ENCODE measurements at regions not wholly inside any gene's neighbourhood (a gene's known extent, or its start where the extent isn't known, plus 50 kb on each side); places are given as distances from the start of the nearest gene placed in this dataset.
"Not testable (repeated sequence)": the region's sequence is repeated elsewhere in the genome, so short reads cannot be mapped to it uniquely, and the experiment has no call there.

- DNase-seq = no peak
Observed at GRCh38 chrX:10676235-10676957, 56.0 kb upstream of the MID1 start.

- no peak for DNase-seq
Observed at GRCh38 chrX:10677490-10677889, 57.1 kb upstream of the MID1 start.

GRCh38 chrX:10679387-10679786 lies 59.0 kb upstream of the MID1 start:
- DNase-seq = no peak

- no peak for DNase-seq
Observed at GRCh38 chrX:10681167-10681566, 60.8 kb upstream of the MID1 start.

- not testable (repeated sequence) for DNase-seq
Observed at GRCh38 chrX:10683631-10684030, 63.2 kb upstream of the MID1 start.

- no peak for DNase-seq
Observed at GRCh38 chrX:10685923-10686595, 65.7 kb upstream of the MID1 start.

GRCh38 chrX:10691751-10692150 lies 71.4 kb upstream of the MID1 start:
- DNase-seq = not testable (repeated sequence)

- no peak for DNase-seq
Observed at GRCh38 chrX:10697616-10698317, 77.4 kb upstream of the MID1 start.

- no peak for DNase-seq
Observed at GRCh38 chrX:10698318-10698640, 77.9 kb upstream of the MID1 start.

GRCh38 chrX:10702031-10702430 lies 81.6 kb upstream of the MID1 start:
- no peak for DNase-seq

GRCh38 chrX:10706342-10706741 lies 86.0 kb upstream of the MID1 start:
- not testable (repeated sequence) for DNase-seq

GRCh38 chrX:10707773-10708172 lies 87.4 kb upstream of the MID1 start:
- no peak for DNase-seq

- no peak for DNase-seq
Observed at GRCh38 chrX:10709276-10709675, 88.9 kb upstream of the MID1 start.

GRCh38 chrX:10714531-10714930 lies 94.1 kb upstream of the MID1 start:
- DNase-seq = no peak

- peak; percentile 0 for DNase-seq
Observed at GRCh38 chrX:10722851-10723250, 102.5 kb upstream of the MID1 start.

GRCh38 chrX:10725071-10725470 lies 104.7 kb upstream of the MID1 start:
- DNase-seq = no peak

GRCh38 chrX:10726647-10727046 lies 106.3 kb upstream of the MID1 start:
- no peak for DNase-seq

- DNase-seq = no peak
Observed at GRCh38 chrX:10728806-10729389, 108.5 kb upstream of the MID1 start.

GRCh38 chrX:10739426-10739825 lies 119.0 kb upstream of the MID1 start:
- no peak for DNase-seq

GRCh38 chrX:10741003-10741402 lies 120.6 kb upstream of the MID1 start:
- DNase-seq = no peak

- no peak for DNase-seq
Observed at GRCh38 chrX:10741550-10741949, 121.2 kb upstream of the MID1 start.

GRCh38 chrX:10743476-10743875 lies 123.1 kb upstream of the MID1 start:
- no peak for DNase-seq

GRCh38 chrX:10744007-10744406 lies 123.6 kb upstream of the MID1 start:
- no peak for DNase-seq

- no peak for DNase-seq
Observed at GRCh38 chrX:10747975-10748374, 127.6 kb upstream of the MID1 start.
